Dermis blood vessel endothelial cell (primary cell): ENCODE measurements at regions not wholly inside any gene's neighbourhood (a gene's known extent, or its start where the extent isn't known, plus 50 kb on each side); places are given as distances from the start of the nearest gene placed in this dataset.
"Not testable (repeated sequence)": the region's sequence is repeated elsewhere in the genome, so short reads cannot be mapped to it uniquely, and the experiment has no call there.

Source experiments
- DNase-seq: peaks from one replicate; pipeline ENCODE4 v3.0.0; 2010

GRCh38 chr4:114306946-114307345 lies 291.7 kb upstream of the UGT8 start:
- no peak for DNase-seq

- no peak for DNase-seq
These were observed 288.2 kb upstream of the UGT8 start for GRCh38 chr4:114310296-114310925.

- no peak for DNase-seq
These were observed 286.8 kb upstream of the UGT8 start for GRCh38 chr4:114311787-114312186.

GRCh38 chr4:114312338-114312737 lies 286.3 kb upstream of the UGT8 start:
- DNase-seq = no peak

GRCh38 chr4:114316789-114317188 lies 281.8 kb upstream of the UGT8 start:
- no peak for DNase-seq

GRCh38 chr4:114317564-114317963 lies 281.0 kb upstream of the UGT8 start:
- no peak for DNase-seq

- DNase-seq = no peak
These were observed 280.3 kb upstream of the UGT8 start for GRCh38 chr4:114318309-114318708.

GRCh38 chr4:114320126-114320525 lies 278.5 kb upstream of the UGT8 start:
- no peak for DNase-seq

- DNase-seq = no peak
These were observed 277.2 kb upstream of the UGT8 start for GRCh38 chr4:114321366-114321765.

- DNase-seq = no peak
These were observed 274.8 kb upstream of the UGT8 start for GRCh38 chr4:114323841-114324240.

- no peak for DNase-seq
These were observed 272.2 kb upstream of the UGT8 start for GRCh38 chr4:114326358-114326757.

- DNase-seq = no peak
These were observed 266.5 kb upstream of the UGT8 start for GRCh38 chr4:114332119-114332518.

- not testable (repeated sequence) for DNase-seq
These were observed 264.2 kb upstream of the UGT8 start for GRCh38 chr4:114334363-114334762.

- DNase-seq = no peak
These were observed 263.7 kb upstream of the UGT8 start for GRCh38 chr4:114334884-114335330.

- no peak for DNase-seq
These were observed 263.3 kb upstream of the UGT8 start for GRCh38 chr4:114335339-114335738.

GRCh38 chr4:114343015-114343414 lies 255.6 kb upstream of the UGT8 start:
- no peak for DNase-seq

GRCh38 chr4:114349543-114350175 lies 248.9 kb upstream of the UGT8 start:
- DNase-seq = no peak

- no peak for DNase-seq
These were observed 239.7 kb upstream of the UGT8 start for GRCh38 chr4:114358901-114359300.

GRCh38 chr4:114361249-114361648 lies 237.4 kb upstream of the UGT8 start:
- DNase-seq = no peak

- no peak for DNase-seq
These were observed 233.8 kb upstream of the UGT8 start for GRCh38 chr4:114364857-114365256.

GRCh38 chr4:114365591-114365990 lies 233.0 kb upstream of the UGT8 start:
- DNase-seq = no peak

- no peak for DNase-seq
These were observed 232.2 kb upstream of the UGT8 start for GRCh38 chr4:114366368-114366767.

GRCh38 chr4:114368751-114369150 lies 229.9 kb upstream of the UGT8 start:
- no peak for DNase-seq

- DNase-seq = no peak
These were observed 225.1 kb upstream of the UGT8 start for GRCh38 chr4:114373508-114373907.
